NCI-H1105 (cell line): ENCODE measurements at regions not wholly inside any gene's neighbourhood (a gene's known extent, or its start where the extent isn't known, plus 50 kb on each side); places are given as distances from the start of the nearest gene placed in this dataset.
"Not testable (repeated sequence)": the region's sequence is repeated elsewhere in the genome, so short reads cannot be mapped to it uniquely, and the experiment has no call there.

Source experiments
- DNase-seq: peaks from one replicate; lab custom pipeline; 2025; lab: John Stamatoyannopoulos, UW

DNA sequence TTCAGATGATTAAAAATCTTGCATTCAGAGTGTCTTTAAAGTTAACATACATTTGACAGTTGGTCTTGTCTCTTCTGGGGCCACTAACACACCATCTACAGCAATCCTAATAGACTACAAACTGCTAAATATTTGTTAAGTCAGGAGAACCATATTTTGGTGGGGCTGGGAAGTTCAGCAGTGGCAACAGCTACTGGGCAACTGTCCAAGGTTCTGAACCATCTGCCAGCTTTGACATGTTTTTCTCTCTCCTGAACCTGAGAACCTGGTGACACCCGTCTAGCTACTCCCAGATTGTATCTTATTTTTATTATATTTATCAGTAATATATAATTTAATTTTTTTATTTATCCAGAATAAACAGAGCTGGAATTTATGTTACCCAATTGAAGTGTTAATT is 199.0 kb upstream of the DPYD start:
- DNase-seq, result peak; percentile 83

DNA sequence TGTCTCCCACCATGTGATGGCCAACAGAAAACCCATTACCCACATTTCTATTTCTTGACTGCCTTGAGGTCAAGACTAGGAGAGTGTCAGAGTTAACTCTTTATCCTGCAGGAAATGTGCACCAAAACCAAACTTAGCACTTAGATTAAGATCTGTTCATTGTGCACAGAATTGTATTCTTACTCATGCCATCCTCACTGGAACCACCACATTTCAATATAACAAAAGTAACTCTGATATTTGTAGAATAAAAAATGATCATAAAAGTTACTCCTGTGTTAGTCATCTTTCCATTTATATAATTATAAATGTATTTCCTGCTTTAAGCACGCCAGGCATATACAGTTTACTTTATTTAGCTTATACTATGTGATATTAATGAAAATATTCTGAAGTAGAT is 193.0 kb upstream of the DPYD start:
- no peak for DNase-seq

DNA sequence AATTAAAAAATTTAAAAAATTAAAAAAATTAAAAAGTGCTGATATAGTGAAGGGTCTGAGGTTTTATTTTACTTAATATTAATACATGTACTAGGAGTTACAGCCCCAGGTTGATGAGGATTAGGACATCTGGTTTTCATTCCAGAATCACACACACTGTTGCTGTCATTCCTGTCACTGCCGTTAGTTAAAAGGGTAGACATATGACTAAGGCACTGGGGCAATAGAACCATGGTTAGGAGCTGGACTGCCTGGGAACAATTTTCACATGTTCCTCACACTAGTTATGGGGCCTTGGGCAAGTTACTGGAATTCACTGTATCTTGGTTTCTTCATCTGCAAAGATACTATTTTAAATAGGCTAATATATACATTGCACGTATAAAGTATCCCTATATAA is 191.8 kb upstream of the DPYD start:
- DNase-seq, result no peak

DNA sequence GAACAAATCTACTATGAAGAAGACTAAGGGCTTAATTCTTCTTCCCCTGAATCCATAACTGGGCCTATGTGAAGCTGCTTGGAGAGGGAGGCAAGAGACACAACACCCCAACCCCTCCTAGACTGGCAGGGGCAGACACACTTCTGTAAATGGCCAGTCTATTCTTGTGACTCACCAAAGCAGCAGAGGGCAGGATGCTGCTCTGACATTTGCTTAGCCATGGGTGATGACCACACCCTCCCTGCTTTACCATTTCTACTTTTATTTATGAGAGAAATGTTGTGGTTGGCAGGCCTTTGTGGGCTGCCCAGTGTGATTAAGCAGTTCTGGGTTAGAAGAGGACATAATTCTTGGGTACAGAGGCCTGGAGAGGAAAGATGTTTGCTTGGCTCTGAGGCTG is 189.8 kb upstream of the DPYD start:
- DNase-seq, result no peak

GRCh38 chr1:98108378-98108777 is 187.5 kb upstream of the DPYD start:
- DNase-seq, result not testable (repeated sequence)

DNA sequence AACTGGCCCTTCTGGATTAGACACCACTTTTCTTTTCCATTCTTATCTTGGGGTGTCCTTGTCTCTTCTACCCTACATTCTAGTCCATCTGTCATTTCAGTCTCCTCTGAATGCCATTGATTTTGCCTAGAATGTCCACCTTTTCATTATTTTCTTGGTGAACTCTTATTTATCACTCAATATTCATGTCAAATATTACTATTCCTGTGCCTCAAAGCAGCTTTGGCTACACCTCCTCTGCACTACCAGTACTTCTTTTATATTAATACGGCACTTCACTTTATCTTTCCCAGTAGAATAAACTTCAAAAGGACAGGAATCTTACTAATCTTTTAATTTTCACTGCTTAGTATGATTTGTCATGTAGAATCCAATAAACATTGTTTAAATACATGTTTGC is 186.4 kb upstream of the DPYD start:
- DNase-seq, result no peak

- DNase-seq, result no peak
Measured at GRCh38 chr1:98104289-98104688, 183.5 kb upstream of the DPYD start.

- DNase-seq, result no peak
Measured at GRCh38 chr1:98103617-98104285, 182.9 kb upstream of the DPYD start.

- DNase-seq, result no peak
Measured at GRCh38 chr1:98102345-98103030, 181.7 kb upstream of the DPYD start.

- DNase-seq, result no peak
Measured at GRCh38 chr1:98101364-98101763, 180.5 kb upstream of the DPYD start.

DNA sequence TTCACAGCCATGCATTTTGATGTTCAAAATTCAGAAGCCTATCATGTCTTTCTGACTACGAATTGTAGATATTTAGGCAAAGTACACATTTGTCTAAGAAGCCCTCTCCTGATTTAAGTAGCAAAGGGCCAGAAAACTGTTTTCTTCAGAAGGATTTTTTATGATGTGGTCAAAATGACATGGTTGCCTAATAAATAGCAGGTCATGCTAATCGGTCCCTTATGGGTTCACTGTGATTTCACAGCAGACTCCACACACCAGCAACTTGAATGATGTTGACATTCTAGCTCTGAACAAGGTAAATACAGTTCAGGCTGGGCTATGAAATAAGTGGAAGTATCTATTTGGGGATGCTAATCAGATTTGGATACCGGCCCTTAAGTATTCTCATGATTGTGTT is 178.7 kb upstream of the DPYD start:
- DNase-seq, result no peak

- no peak for DNase-seq
Measured at GRCh38 chr1:98098473-98098872, 177.6 kb upstream of the DPYD start.

- no peak for DNase-seq
Measured at GRCh38 chr1:98090351-98090750, 169.5 kb upstream of the DPYD start.

DNA sequence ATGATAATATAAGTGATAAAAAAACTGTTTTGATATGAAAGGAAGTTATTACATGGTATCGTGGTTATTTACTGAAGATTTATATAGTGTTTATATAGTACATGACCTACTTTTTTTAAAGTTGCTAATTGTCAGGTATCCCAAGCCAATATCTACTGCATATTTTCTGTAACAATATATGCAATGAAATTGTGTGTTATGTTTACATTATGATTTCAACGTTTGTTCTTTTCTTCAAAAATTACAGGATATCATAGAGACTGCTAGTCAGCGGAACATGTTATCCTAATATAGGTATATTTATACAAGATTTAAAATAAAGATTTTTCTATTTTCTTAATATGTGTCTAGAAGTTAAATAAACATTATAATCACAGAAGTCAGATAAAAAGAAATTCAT is 167.5 kb upstream of the DPYD start:
- no peak for DNase-seq

- no peak for DNase-seq
Measured at GRCh38 chr1:98086796-98087441, 166.1 kb upstream of the DPYD start.

- DNase-seq, result no peak
Measured at GRCh38 chr1:98086156-98086555, 165.3 kb upstream of the DPYD start.

GRCh38 chr1:98084188-98084587 is 163.4 kb upstream of the DPYD start:
- no peak for DNase-seq

DNA sequence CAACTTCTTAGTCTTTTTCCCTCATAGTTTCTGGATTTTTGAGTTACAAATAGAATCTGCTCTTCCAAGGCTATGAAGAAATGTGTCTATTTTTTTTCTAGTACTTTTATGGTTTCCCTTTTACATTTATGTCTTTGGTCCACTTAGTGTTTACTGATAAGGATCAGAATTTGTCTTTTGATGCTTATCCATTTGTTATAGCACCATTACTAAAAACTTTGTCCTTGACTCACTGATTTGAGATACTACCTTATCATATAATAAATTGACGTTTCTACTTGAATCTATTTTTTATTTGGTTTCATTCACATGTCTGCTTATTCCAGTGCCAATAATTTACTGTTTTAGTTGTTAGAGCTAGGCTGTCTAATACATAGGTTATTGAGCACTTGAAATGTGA is 161.1 kb upstream of the DPYD start:
- DNase-seq, result no peak

GRCh38 chr1:98078596-98078995 is 157.8 kb upstream of the DPYD start:
- DNase-seq, result no peak

DNA sequence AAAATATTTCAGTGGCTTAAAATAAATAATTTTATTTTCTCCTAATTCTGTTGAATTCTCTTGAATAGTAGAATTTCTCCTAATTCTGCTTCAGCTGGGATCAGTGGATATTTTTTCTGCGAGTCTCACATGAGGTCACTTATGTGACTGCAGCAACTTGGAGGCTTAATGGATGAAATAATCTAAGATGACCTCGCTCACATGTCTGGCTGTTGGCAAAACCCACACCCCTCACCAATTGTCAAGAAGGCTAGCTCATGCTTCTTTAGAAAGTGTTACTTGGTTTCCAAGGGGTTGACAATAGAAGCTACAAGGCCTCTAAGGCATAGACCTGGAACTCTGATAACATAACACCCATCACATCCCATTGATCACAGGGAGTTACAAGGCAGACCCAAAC is 156.9 kb upstream of the DPYD start:
- no peak for DNase-seq

- DNase-seq, result no peak
Measured at GRCh38 chr1:98075626-98076025, 154.8 kb upstream of the DPYD start.

- DNase-seq, result no peak
Measured at GRCh38 chr1:98073823-98074222, 153.0 kb upstream of the DPYD start.

DNA sequence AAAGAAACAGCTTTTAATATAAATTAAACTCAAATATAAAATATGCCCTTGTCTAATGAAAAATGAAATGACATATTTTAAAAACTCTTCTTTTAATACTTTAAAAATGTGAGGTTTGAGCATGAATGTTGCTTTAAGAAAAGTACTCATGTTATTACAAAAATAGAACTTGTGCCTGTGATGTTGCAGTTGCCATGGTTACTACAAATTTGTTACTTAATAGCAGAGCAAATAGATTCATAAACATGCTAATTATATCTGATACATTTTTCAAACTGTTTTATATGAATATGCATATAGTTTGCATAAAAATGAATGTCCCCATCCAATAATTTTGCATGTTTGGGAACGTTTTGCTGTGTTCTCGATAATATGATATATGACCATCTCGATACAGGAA is 152.3 kb upstream of the DPYD start:
- no peak for DNase-seq

DNA sequence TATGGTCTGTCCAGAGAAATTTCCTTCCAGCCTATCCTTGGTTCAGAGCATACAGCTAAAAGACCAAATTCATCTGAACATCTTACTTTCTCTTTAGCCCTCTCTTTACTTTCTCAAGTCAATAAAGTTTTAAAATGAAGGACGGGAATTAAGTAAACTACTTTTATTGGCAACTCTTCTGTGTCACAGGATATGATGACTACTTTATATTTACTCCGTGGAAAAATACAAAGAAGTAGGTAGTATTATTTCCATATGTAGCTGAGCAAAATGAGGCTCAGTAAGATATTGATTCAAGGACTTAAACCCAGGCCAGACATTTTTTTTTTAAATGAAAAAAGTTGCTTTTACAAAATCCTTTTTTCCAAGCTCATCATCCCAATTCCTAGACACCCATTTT is 151.2 kb upstream of the DPYD start:
- no peak for DNase-seq
